ENCODE measurements at regions not wholly inside any gene's neighbourhood (a gene's known extent, or its start where the extent isn't known, plus 50 kb on each side); places are given as distances from the start of the nearest gene placed in this dataset.

DNA sequence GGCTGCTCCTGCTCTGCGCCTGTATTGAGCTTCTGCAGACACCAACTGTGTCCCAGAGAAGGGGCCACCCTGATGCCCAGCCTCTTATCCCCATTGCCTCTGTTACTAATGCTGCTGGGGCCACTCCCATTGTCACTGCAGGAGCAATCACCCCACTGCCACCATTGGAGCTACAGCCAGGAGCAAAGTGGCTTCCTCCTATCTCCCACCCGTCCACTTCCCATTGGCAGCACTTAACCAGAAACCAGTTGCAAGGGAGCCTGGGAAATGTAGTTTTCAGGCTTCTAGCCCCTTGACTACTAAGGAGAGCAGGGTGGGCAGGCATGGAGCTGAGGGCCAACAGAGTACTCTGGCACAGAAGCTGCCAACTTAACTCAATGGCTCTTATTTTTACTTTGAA, 55.9 kb upstream of the KLF13 start:
- DNase-seq = no peak
- Mint-ChIP-seq H3K4me3 (no peak overlapping the region), H3K4me1 (ENCODE audit: low read depth) (peaks cover 34% of the 10 kb centered on the region), H3K27me3 (no peaks in the 10 kb centered on the region), H3K27ac (no peak overlapping the region), H3K9me3 (no peaks in the 10 kb centered on the region), H3K36me3 (ENCODE audit: low read depth) (no peaks in the 10 kb centered on the region)
- ATAC-seq = no peak
- intact Hi-C loops (cut with micrococcal nuclease) = no loop called here
- ChIA-PET POLR2A (interaction anchor here (0.6 to 0.8 kb wide), 2 partner anchors 9 to 18 kb away, joined by 3 read pairs; no protein-coding TSS in a partner anchor), CTCF (interaction anchor here (1.0 kb wide), 1 partner anchor 218 kb away, joined by 3 read pairs; no protein-coding TSS in a partner anchor)
- TF ChIP-seq, protein P1, sequence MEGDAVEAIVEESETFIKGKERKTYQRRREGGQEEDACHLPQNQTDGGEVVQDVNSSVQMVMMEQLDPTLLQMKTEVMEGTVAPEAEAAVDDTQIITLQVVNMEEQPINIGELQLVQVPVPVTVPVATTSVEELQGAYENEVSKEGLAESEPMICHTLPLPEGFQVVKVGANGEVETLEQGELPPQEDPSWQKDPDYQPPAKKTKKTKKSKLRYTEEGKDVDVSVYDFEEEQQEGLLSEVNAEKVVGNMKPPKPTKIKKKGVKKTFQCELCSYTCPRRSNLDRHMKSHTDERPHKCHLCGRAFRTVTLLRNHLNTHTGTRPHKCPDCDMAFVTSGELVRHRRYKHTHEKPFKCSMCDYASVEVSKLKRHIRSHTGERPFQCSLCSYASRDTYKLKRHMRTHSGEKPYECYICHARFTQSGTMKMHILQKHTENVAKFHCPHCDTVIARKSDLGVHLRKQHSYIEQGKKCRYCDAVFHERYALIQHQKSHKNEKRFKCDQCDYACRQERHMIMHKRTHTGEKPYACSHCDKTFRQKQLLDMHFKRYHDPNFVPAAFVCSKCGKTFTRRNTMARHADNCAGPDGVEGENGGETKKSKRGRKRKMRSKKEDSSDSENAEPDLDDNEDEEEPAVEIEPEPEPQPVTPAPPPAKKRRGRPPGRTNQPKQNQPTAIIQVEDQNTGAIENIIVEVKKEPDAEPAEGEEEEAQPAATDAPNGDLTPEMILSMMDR (IDR thresholded peaks at IDR 0.05) = no peak

GRCh38 chr15:31271224-31271635, 55.4 kb upstream of the KLF13 start:
- Mint-ChIP-seq H3K27ac (no peak overlapping the region), H3K36me3 (ENCODE audit: low read depth) (no peaks in the 10 kb centered on the region), H3K9me3 (no peaks in the 10 kb centered on the region), H3K27me3 (no peaks in the 10 kb centered on the region), H3K4me1 (ENCODE audit: low read depth) (peaks cover 33% of the 10 kb centered on the region), H3K4me3 (no peak overlapping the region)
- intact Hi-C loops (cut with micrococcal nuclease) = no loop called here
- ChIA-PET CTCF (no interaction called here), POLR2A (interaction anchor here (0.6 to 0.8 kb wide), 2 partner anchors 9 to 18 kb away, joined by 3 read pairs; no protein-coding TSS in a partner anchor)
- TF ChIP-seq, protein P1 (IDR thresholded peaks at IDR 0.05) = no peak
- DNase-seq = no peak
- no peak for ATAC-seq

GRCh38 chr15:31271711-31272557, 54.7 kb upstream of the KLF13 start:
- peaks cover 26% of the 10 kb centered on the region for H3K4me1 Mint-ChIP-seq (ENCODE audit: low read depth)

GRCh38 chr15:31272558-31273257, 53.9 kb upstream of the KLF13 start:
- no peak overlapping the region for H3K27ac Mint-ChIP-seq
- TF ChIP-seq, protein P1 (IDR thresholded peaks at IDR 0.05) = no peak
- H3K9me3 Mint-ChIP-seq = no peaks in the 10 kb centered on the region
- DNase-seq (no peak), ATAC-seq (no peak)
- peaks cover 21% of the 10 kb centered on the region for H3K4me1 Mint-ChIP-seq (ENCODE audit: low read depth)
- no peaks in the 10 kb centered on the region for H3K36me3 Mint-ChIP-seq (ENCODE audit: low read depth)
- ChIA-PET CTCF (no interaction called here), POLR2A (no interaction called here)
- intact Hi-C loops (cut with micrococcal nuclease) = no loop called here
- H3K27me3 Mint-ChIP-seq = no peaks in the 10 kb centered on the region
- no peak overlapping the region for H3K4me3 Mint-ChIP-seq

More at GRCh38 chr15:31271711-31272557, 54.7 kb upstream of the KLF13 start:
- no peak for ATAC-seq
- H3K9me3 Mint-ChIP-seq = no peaks in the 10 kb centered on the region
- H3K27ac Mint-ChIP-seq = no peak overlapping the region
- TF ChIP-seq, protein P1 (IDR thresholded peaks at IDR 0.05) = no peak
- intact Hi-C loops (cut with micrococcal nuclease) = no loop called here
- ChIA-PET CTCF (no interaction called here), POLR2A (no interaction called here)
- no peak overlapping the region for H3K4me3 Mint-ChIP-seq
- no peaks in the 10 kb centered on the region for H3K36me3 Mint-ChIP-seq (ENCODE audit: low read depth)
- H3K27me3 Mint-ChIP-seq = no peaks in the 10 kb centered on the region
- DNase-seq = no peak
